MV-4-11 (cell line): ENCODE measurements at regions not wholly inside any gene's neighbourhood (a gene's known extent, or its start where the extent isn't known, plus 50 kb on each side); places are given as distances from the start of the nearest gene placed in this dataset.
"Not testable (repeated sequence)": the region's sequence is repeated elsewhere in the genome, so short reads cannot be mapped to it uniquely, and the experiment has no call there.

ENCODE experiments used
- DNase-seq: peaks from one replicate; lab custom pipeline; 2025; lab: John Stamatoyannopoulos, UW

DNA sequence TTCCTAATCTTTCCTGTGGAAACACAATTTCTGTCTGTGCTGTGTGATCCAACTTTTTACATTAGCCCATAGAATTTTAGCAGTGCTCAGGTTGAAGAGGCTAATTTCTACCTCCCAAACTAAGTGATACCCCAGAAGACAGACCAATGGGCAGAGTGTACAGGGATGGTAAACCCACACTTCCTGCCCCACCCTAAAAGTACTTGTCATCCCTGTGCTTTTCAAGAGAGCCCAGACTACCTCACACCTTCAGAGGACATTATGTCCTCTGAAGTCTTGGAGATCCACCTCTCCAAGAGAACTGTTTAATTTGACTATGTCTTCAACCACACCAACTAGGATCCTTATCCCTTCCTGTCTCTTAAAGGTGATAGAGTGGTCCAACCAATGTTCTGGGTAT is 82.0 kb upstream of the ACSL1 start:
- no peak for DNase-seq

DNA sequence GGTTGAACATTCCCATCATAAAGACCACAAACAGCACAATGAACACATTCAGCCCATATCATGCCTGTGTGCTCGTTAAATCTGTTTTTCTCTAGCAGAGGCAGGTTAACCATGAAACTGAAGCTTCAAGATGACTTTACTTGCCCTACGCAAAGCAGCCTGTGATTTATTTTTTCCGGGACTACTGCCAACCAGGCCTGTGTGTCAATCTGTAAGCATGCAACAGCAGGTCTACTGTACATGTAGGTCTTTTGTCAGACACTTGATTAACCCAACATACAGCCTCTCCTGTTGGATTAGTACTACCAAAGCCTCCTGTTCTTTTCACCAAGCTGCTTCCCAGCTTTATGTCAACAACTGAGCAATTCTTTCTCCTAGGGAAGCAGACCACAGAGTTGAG is 85.5 kb upstream of the ACSL1 start:
- no peak for DNase-seq

DNA sequence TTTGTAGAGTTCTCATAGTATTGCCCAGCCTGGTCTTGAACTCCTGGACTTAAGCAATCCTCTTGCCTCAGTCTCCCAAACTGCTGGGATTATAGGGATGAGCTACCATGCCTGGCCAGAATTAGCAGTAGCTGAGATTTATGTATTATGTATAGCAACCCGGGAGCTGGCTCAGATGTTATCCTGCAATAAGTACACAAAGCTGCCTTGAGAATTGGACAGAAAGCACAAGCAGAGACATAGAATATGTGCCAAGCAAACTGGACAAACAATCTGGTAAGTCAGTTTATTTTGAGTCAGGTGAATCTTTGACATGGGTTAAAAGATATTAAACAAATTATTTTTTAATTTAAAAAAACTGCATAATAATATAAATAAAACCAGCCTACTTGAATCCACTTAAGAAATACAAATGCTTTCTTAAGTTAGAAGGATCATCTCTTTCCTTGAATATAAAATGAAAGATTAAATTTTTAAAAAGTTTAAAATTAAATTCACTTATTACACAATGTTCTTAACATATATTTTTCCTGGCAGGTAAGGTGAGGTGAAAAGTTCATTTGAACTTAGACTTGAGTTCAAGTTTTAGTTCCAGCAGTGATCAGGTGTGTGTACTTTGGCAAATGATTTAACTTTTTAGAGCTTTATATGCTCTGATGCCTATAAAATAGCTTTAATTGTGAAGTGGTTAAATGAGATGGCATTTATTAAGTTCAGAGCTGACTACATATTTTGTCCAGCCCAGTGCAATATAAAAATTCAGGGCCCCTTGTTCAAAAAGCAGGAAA is 87.8 kb upstream of the ACSL1 start:
- no peak for DNase-seq

DNA sequence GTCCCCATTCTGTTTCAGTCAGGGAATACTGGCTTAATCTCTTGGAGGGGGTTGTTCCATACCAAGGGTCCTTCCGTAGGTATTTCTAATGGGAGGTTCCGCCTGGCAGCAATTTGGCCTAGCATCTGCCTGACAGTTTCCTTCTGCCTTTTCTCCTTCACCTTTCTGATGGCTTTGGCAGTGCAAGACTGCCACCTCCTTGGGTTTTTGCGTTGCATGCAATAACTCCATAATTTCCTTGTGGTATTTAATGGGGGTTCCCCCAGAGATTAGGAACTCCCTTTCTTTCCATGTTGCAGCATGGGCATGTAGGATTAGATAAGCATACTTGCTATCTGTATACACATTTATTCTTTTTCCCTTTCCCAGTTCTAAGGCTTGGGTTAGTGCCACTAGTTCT is 93.0 kb upstream of the ACSL1 start:
- not testable (repeated sequence) for DNase-seq

DNA sequence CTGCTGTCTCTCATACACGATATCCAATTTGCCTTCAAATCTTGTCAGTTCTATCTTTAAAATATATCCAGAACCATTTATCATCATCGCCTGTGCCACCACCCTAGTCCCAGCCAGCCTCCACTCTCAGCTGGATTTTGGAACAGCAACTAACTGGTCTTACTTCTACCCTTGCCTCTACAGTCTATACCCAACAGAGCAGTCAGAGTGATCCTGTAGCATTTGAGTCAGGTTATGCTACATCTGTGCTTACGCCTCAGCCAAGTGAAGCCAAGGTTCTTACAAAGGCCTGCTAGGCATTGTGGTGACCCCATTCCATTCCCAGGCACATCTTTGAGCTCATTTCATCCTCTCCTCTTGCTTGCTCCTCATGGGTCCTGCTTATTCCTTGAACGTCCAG is 95.7 kb upstream of the ACSL1 start:
- no peak for DNase-seq

DNA sequence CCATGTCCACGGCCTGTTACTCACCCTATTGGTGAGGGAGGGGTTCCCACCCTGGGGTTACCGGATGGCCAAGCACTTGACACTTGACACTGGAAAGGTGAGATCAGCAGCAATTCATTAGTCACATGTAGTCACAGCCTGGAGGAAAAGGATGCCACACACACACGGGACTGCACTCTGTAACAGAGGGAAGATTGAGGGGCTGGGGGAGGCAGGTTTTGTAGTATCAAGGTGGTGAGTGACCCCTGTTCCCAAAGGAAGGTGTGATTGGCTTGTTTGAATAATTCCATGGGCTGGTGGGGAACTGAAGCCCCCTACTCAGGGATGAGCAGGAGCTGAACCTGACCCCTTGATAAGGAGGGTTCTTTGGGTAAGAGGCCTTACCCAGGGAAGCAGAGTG is 96.0 kb upstream of the HELT start:
- no peak for DNase-seq

DNA sequence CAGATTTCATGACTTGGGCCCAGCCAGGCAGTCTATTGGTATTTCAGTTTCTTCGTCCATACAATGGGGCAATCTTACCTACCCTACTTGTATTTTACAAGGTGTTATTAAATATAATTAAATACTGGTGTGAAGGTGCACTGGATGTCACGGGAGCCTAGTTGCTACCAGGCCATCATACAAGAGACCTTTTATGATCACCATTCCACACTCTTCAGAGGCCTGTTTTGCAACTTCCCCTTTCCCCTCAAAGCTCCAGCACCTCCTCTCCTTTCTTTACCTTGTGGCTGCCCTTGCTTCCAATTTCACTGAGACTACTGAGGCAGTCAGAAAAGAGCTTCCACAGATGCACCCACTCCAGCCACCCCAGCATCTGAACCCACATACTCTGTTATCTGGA is 93.8 kb upstream of the HELT start:
- peak; percentile 30 for DNase-seq

DNA sequence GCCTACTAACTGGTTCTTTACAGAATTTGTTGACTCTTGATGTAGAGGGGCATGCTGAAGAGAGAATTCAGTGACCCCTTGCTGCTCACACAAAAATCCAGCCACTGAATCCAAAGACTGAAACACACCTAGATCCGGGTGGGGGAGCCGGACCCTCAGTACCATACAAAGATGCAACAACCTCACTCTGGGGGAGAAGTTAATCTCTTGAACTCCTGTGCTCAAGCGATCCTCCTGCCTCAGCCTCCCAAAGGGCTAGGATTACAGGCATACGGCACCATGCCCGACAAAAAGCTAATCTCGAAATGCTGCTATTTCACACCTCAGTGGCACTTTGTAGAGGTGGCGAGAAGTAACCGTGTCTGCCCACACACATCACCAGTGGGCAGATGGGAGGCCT is 88.8 kb upstream of the HELT start:
- no peak for DNase-seq

DNA sequence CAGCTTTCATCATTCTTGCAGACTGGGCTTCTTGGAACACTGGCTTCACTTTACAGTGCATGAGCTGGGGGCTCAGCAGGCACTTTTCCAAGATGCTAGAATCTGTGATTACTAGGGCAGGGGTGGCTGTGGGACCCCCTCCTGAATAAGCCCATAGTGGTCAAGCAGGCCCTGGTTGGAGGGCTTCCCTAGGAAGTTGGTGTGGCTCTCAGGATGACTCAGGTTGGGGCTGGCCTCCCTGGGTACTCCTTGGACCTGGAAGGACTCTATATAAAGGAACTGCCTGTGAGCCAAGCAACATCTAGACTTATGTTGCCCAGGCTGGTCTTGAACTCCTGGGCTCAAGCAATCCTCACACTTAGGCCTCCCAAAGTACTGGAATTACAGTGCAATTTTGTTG is 88.3 kb upstream of the HELT start:
- DNase-seq, result no peak

DNA sequence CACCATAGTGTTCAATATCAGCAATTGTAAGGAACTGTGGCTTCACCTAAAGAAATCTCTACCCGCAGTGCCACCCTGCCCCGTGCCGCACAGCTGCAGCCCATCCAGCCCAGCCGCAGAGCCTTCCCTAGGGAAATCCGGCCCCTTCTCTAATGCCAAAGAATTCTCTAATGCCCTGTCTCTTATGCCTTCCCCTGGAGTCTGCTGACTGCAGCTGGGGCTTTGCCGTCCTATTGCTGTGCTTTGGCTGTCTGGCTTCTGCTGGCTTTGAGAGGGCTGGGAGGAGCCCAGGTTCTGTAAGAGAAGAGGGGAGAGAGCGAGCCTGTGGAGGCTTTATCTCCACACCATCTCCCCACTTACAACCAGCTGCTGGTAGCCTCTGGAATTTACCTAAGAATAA is 85.9 kb upstream of the HELT start:
- DNase-seq, result no peak

DNA sequence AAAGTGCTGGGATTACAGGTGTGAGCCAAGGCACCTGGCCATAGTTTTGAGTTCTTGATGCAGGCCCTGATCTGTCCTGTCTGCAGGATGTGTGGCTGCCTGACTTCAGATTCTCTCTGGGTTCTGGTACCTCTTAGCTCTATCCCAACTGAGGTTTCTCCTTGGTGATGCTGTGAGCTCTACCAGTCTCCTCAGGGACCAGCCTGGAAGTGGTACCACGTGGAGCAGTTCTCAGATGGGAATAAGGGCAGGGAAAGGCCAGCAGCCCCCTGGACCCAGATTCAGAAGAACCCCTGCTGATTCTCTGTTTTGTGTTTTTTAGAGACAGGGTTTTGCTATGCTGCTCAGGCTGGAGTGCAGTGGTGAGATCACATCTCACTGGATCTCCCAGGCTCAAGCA is 85.0 kb upstream of the HELT start:
- DNase-seq, result no peak

DNA sequence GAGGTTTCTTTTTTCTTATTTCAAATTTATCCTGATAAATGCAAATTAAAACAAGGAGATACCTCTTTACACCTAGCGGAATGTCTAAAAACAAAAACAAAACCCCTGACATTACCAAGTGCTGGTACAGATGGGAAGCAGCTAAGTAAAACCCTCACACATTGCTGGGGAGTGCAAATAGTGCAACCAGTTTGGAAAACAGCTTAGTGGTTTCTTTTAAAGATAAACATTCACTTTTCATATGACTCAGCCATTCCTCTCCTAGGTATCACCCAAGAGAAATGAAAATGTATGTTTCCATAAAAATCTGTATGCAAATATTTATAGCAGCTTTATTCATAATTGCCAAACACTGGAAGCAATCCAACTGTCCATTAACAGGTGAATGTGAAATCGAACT is 84.1 kb upstream of the HELT start:
- DNase-seq, result no peak

DNA sequence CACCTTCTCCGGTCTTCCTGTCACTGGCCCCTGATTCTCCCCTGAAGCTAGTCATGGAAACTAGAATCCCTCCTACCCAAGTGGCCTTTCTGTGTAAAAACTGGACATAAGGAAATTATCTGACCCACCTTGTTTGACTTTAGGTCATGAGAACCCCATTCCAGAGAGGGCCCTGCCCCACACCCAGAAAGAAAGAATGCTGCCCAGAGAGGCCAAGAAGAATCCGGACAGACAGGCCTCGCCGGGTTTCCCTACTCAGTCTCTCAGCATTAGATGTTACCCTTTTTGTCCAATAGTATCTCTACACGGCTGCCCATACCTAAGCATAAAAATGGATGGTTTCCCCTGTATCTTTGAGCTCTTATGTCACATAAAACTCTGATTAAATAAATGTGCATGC is 83.3 kb upstream of the HELT start:
- no peak for DNase-seq

DNA sequence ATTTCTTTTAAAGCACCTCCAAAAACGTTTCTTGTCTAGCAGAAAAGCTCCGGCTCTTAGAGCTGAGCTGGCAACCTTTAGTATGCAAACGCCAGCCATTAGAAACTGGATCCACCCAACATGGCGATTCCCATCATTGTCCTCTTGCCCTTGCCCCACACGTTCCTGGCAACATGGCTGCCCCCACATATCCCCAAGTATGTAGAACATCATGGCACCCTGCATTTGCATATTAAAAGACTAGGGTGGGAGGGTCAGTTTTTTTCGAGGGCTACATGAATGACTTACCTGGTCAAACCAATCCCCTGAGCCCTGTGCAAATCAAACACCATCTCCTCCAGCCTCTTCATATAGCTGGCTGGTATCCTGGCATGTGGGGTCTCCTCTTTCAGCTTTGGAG is 82.2 kb upstream of the HELT start:
- no peak for DNase-seq

DNA sequence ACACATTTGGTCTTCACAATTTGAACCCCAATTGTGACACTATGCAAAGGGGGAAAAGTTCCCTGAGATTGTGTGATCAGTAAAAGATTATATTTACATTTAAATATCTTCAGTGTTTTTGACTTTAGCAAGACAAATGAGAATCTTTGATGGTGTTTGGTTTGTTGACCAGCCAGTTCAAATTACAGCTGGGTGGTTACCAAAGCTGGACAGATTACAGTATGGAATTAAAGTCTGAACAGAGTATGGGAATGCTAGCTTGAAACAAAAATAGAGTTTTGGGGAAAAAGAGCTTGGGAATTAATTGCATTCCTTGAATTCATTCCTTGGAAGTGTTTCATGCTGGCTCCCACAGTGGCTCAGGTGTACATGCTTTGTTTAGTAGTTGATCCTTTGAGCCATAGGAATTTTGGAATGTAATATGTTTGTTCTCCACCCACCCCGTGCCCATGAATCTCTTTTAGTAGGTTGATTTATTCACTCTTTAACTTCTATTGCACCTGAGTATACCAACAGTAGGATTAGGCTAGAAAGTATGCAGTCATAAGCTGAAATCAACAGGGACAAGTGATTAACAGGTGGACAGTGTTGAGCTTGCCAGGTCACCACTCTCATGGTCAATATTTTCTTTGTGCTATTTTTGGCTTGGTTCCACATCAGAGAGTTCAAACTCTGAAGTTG is 81.1 kb upstream of the HELT start:
- no peak for DNase-seq

DNA sequence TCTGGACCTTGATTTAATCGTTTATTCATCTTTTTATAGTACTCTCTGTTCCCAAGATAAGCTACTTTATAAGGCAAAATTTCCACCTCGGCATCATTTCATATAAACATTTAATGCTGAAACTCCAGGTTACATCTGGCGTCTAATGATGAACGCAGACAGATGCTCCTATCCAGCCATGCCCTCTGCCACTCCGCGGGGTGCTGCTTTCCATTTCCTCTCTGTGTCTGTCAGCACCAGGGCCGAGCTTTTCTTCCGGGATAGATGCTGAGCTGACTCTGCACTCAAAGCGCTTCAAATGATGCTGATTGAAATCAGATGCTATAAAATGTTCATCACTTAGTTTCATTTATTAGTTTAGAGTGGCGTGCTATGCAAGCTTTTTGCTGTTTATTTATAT is 80.5 kb upstream of the HELT start:
- no peak for DNase-seq

DNA sequence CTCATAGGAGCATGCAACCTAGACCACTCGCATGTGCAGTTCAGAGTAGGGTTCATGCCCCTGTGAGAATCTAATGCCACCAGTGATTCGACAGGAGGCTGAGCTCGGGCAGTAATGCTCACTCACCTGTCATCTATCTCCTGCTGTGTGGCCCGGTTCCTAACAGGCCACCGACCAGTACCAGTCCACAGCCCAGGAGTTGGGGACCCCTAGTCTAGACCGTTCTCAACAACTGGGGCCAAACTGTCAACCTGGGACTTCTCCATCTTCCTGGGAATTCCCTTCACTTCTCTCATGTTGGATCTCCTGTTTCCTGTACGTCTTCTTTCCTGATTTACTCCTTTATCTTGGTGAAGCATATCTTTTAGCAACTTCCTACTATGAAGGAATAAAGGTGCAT is 79.4 kb upstream of the HELT start:
- DNase-seq, result no peak

DNA sequence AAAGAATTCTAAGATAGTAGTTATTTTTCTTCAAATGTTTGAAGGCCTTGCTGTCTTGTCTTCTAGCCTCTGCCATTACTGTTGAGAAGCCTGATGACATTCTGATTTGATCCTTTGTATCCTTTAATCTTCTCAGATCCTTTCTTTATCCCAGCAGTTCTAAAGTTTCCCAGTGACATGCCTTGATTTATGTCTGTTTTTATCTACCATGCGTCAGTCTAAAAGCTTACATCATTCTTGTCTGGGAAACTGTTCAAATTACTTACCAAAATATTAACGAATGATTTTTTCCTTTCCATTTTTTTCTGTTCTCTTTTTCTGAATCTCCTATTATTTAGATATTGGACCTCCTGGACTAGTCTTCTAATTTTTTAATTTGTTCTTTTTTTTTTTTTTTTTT is 78.3 kb upstream of the HELT start:
- DNase-seq, result no peak

DNA sequence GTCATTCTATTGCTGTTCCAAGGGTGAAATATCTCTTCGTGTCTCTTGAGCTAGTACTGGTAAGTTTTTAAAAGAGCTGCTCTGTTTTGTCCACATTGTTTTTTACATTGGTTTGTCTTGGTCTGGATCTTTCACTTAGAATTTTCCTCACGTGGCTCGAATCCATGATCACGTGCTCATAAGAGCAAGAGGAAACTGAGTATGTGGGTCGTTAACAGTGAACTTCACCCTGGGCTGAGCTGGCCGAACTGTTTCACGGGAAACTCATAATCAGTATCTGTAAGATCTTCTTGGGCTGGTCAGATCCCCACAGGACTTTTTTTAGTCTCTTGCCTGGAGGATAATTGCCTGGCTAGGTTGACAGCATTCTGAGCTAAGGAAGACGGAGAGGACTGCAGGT is 77.8 kb upstream of the HELT start:
- DNase-seq, result no peak

DNA sequence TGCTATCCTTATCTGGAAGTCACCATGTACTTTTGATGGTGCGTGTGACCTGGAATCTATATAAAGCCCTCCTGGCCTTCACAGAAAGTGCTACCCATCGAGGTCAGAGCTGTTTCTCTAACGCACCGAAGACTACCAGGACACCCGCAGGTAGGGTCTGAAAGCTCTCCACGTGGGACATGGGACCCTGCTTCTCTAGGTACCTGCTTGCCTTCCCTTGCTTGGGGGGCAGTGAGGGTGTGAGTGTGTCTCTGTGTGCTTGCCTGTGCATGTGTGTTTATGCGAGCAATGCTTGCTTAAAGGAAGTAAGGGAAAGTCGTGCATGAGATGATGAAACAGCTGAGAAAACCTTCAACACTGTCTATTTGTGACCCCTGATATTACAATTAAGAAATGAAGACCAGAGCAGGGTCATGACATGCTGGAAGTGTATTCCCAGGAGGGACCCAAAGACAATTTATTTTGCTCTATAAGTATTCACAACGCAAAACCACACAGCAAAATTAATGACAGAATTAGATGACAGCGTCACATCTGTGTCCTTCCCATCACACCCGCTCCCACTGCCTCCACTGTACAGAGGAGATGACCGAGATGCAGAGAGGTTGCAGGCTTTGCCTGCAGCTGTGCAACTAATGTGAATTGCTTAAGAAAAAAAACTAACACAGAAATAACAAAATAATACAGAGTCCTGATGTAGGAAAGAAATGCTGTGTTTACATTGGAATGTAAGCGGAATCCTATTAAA is 76.4 kb upstream of the HELT start:
- no peak for DNase-seq

DNA sequence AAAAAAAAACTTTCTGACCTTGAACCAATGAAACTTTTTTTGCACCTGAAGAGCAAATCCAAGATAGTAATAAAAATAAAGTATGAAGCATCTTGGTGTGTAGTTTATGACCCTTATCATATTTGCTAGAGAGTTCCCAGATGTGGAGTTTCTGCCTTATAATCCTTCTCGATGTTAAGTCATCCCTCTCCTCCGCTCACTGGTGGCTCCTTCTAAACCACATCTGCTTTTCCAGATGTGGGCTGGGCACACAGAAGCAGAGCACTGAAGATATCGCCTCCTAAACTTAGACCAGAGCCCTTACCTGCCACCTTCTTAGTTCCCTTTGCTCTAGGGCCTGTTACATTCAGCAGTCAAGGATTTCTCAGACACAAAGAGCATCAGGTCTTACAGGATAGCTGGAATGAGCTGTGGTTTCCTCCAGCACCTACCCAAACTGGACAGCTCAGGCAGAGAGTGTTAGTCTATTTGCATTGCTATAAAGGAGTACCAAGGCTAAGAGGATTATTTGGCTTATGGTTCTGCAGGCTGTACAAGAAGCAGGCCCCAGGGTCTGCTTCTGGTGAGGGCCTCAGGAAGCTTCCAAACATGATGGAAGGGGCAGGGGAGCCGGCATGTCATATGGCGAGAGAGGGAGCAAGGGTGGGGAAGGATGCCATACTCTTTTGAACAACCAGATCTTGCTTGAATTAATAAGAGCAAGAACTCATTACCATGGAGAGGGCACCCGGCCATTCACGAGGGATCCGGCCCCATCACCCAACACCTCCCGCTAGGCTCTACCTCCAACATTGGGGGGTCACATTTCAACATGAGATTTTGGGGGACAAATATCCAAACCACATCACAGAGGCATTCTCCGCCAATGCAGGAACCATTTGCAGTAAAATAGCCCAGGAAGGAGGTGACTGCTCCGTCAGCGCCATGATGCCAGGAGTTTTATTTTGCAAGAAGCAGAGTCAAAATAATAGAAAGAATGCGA is 75.6 kb upstream of the HELT start:
- no peak for DNase-seq

DNA sequence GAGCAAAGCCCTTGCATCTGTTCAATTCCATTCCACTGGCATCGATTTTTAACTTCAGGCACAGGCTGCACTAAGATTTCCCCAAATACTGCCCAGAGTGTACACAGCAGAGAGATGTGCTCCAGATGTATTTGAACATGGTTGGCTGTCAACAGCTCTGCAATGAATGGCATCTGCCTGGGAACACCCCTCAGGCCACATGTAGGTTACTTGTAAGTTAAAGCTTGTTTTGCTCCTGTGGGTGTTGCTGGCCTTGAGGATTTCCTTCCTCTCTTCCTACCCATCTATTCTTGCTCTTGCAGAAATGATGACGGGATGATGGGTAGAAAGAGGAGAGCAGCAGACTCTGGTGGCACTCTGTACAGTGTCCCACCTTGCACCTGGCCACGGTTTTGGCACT is 69.3 kb upstream of the HELT start:
- no peak for DNase-seq
